Liver (tissue), 8 donors: ENCODE measurements at regions not wholly inside any gene's neighbourhood (a gene's known extent, or its start where the extent isn't known, plus 50 kb on each side); places are given as distances from the start of the nearest gene placed in this dataset.

ENCODE experiments used
- DNase-seq: peaks from one replicate; pipeline ENCODE4 v3.0.0-alpha.2; 2017; ENCODE audit warnings: low spot score
- H3K27ac ChIP-seq, 2 donors: one replicate each; pipeline ENCODE4 v1.7.0; 2013; ENCODE audit warnings: inconsistent platforms in 2 of 2, low read length in 2 of 2, control low read depth in 1 of 2, low read depth in 1 of 2, mild to moderate bottlenecking in 1 of 2
- H3K27me3 ChIP-seq, 4 donors: one replicate each; pipeline versions ENCODE4 v1.6.1 to v1.7.0; 2013; ENCODE audit warnings: low read length in 3 of 4, inconsistent platforms in 1 of 4, mild to moderate bottlenecking in 1 of 4, moderate library complexity in 1 of 4; ENCODE audit not compliant: control insufficient read depth in 4 of 4, insufficient read depth in 4 of 4
- H3K36me3 ChIP-seq, 4 donors: one replicate each; pipeline versions ENCODE4 v1.6.1 to v1.7.0; 2013; ENCODE audit warnings: low read length in 3 of 4, mild to moderate bottlenecking in 3 of 4, low read depth in 1 of 4, moderate library complexity in 1 of 4; ENCODE audit not compliant: control insufficient read depth in 4 of 4, insufficient read depth in 3 of 4
- H3K4me1 ChIP-seq, 4 donors: one replicate each; pipeline versions ENCODE4 v1.6.1 to v1.7.0; 2013; ENCODE audit warnings: low read length in 3 of 4, mild to moderate bottlenecking in 3 of 4, moderate library complexity in 1 of 4; ENCODE audit not compliant: control insufficient read depth in 4 of 4, insufficient read depth in 4 of 4
- H3K4me3 ChIP-seq, 3 donors: one replicate each; pipeline versions ENCODE4 v1.6.1 to v1.7.0; 2013; ENCODE audit warnings: low read length in 3 of 3, control low read depth in 1 of 3, low read depth in 1 of 3, mild to moderate bottlenecking in 1 of 3
- H3K9ac ChIP-seq, 2 donors: one replicate each; pipeline ENCODE4 v1.7.0; 2013; ENCODE audit warnings: low read length in 2 of 2, mild to moderate bottlenecking in 2 of 2, moderate library complexity in 2 of 2, control low read depth in 1 of 2, low read depth in 1 of 2
- H3K9me3 ChIP-seq, 4 donors: one replicate each; pipeline versions ENCODE4 v1.6.1 to v1.7.0; 2013; ENCODE audit warnings: low read length in 3 of 4; ENCODE audit not compliant: control insufficient read depth in 4 of 4
- EGR1 ChIP-seq, 2 donors: IDR thresholded peaks; 2 replicates each; pipeline ENCODE4 v1.6.1; 2016 to 2018; ENCODE audit warnings: antibody characterized with exemption in 2 of 2, low read depth in 2 of 2
- FOXA1 ChIP-seq: IDR thresholded peaks from 2 replicates; pipeline ENCODE4 v1.6.1; 2016; ENCODE audit warnings: antibody characterized with exemption
- FOXA2 ChIP-seq: IDR thresholded peaks from 2 replicates; pipeline ENCODE4 v1.6.1; 2016; ENCODE audit warnings: antibody characterized with exemption
- GABPA ChIP-seq, 2 donors: IDR thresholded peaks in 1 of 2; conservative IDR thresholded peaks in 1 of 2; 2 replicates each; pipeline ENCODE4 v1.6.1; 2016; ENCODE audit warnings: antibody characterized with exemption in 2 of 2, mild to moderate bottlenecking in 1 of 2, moderate library complexity in 1 of 2
- HNF4A ChIP-seq, 2 donors: conservative IDR thresholded peaks; 2 replicates each; pipeline ENCODE4 v1.6.1; 2016; ENCODE audit warnings: antibody characterized with exemption in 2 of 2, mild to moderate bottlenecking in 2 of 2
- HNF4G ChIP-seq: IDR thresholded peaks from 2 replicates; pipeline ENCODE4 v1.6.1; 2016; ENCODE audit warnings: antibody characterized with exemption
- NR2F2 ChIP-seq: IDR thresholded peaks from 2 replicates; pipeline ENCODE4 v1.6.1; 2016; ENCODE audit warnings: antibody characterized with exemption
- RAD21 ChIP-seq, 2 donors: IDR thresholded peaks; 2 replicates each; pipeline ENCODE4 v1.6.1; 2016; ENCODE audit warnings: antibody characterized with exemption in 2 of 2, mild to moderate bottlenecking in 2 of 2
- TAF1 ChIP-seq: conservative IDR thresholded peaks from 2 replicates; pipeline ENCODE4 v1.6.1; 2016; ENCODE audit warnings: antibody characterized with exemption, mild to moderate bottlenecking
- YY1 ChIP-seq: IDR thresholded peaks from 2 replicates; pipeline ENCODE4 v1.6.1; 2016; ENCODE audit warnings: antibody characterized with exemption, mild to moderate bottlenecking
- WGBS: extraction: QIAGEN DNeasy Blood & Tissue Kit; methylation state at CpG from one replicate; pipeline ENCODE4 v1.1.7; 2013; 5-methylcytosine and 5-hydroxymethylcytosine counted together
- TF ChIP-seq, protein P1 (sequence below): IDR thresholded peaks from 2 replicates; pipeline ENCODE4 v1.6.1; 2016; ENCODE audit warnings: antibody characterized with exemption
- TF ChIP-seq, protein P2 (sequence below): IDR thresholded peaks from 2 replicates; pipeline ENCODE4 v1.6.1; 2016; ENCODE audit warnings: antibody characterized with exemption
- TF ChIP-seq, protein P3 (sequence below): fragments of 150-350 bp; IDR thresholded peaks from 2 replicates; pipeline ENCODE4 v1.5.1; 2017; ENCODE audit warnings: improper control_type of control experiment, low read depth, low read length; ENCODE audit not compliant: missing input control
- donor health status: healthy.
- donor health status: healthy.
- donor health status: healthy.
- donor health status: healthy.
- donor health status: healthy.

DNA sequence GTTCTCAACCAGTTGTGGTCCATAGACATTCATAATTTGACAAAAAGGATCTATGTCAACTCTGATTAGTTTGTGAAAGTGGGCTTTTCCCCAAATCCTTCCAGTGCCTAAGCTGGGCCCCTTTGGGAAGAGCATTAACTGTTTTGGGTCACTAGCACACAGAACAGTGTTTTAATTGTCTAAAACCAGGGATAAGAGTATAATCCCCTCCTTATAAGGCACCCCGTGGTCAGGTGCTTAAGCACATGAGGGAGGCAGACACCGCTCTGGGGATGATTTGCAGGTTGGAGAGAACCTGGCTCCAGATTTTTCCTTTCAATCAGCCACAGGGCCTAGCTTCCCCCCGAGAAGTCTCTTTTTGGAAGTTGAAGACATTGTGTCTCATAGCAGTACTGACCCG is 53.6 kb upstream of the RFX8 start:
- no peak overlapping the region for H3K9ac ChIP-seq
- WGBS = 94% methylated on average over 4 of the region's 4 CpGs
- no peak overlapping the region for H3K27ac ChIP-seq
- no peak for DNase-seq
- no peaks in the 10 kb centered on the region for H3K9me3 ChIP-seq
- no peaks in the 10 kb centered on the region for H3K27me3 ChIP-seq
- H3K36me3 ChIP-seq = no peaks in the 10 kb centered on the region
- TF ChIP-seq FOXA2 (no peak), RAD21 (IDR thresholded peaks at IDR 0.05) (no peak), HNF4G (no peak), YY1 (no peak), GABPA (IDR thresholded peaks at IDR 0.05 in 1 of 2, conservative IDR thresholded peaks at IDR 0.05 in 1 of 2) (no peak)
- TF ChIP-seq, protein P1, sequence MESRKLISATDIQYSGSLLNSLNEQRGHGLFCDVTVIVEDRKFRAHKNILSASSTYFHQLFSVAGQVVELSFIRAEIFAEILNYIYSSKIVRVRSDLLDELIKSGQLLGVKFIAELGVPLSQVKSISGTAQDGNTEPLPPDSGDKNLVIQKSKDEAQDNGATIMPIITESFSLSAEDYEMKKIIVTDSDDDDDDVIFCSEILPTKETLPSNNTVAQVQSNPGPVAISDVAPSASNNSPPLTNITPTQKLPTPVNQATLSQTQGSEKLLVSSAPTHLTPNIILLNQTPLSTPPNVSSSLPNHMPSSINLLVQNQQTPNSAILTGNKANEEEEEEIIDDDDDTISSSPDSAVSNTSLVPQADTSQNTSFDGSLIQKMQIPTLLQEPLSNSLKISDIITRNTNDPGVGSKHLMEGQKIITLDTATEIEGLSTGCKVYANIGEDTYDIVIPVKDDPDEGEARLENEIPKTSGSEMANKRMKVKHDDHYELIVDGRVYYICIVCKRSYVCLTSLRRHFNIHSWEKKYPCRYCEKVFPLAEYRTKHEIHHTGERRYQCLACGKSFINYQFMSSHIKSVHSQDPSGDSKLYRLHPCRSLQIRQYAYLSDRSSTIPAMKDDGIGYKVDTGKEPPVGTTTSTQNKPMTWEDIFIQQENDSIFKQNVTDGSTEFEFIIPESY = no peak
- H3K4me1 ChIP-seq = no peaks in the 10 kb centered on the region
- no peak overlapping the region for H3K4me3 ChIP-seq

DNA sequence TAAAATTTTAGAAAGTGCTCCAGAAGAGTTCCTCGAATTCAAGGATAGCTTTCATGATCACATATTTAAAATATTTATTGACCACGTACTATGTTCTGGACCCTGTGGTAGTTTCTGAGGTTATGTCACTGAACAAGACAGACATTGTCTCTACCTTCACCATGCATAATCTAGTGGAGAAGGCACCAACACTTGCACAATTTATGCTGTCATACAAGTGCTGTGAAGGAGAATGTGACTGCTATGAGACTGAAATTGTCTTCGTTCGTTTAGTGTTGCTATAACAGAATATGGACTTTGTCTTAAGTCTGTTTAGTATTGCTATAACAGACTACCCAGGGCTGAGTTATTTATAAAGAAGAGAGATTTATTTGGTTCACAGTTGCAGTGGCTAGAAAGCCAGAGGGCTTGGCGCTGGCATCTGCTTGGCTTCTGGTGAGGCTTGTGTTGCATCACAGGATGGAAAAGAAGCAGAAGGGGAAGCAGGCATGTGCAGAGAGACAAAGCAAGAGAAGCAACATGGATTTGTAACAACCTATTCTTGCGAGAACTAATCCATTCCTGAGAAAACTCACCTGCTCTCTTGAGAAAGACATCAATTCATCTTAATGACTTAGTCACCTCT is 50.0 kb upstream of the RFX8 start:
- no peak overlapping the region for H3K27ac ChIP-seq
- no peak for DNase-seq
- no peaks in the 10 kb centered on the region for H3K9me3 ChIP-seq
- no peaks in the 10 kb centered on the region for H3K4me1 ChIP-seq
- H3K4me3 ChIP-seq = no peak overlapping the region
- H3K36me3 ChIP-seq = no peaks in the 10 kb centered on the region
- no peak overlapping the region for H3K9ac ChIP-seq
- 82% methylated on average over 6 of the region's 6 CpGs for WGBS
- TF ChIP-seq, protein P2, sequence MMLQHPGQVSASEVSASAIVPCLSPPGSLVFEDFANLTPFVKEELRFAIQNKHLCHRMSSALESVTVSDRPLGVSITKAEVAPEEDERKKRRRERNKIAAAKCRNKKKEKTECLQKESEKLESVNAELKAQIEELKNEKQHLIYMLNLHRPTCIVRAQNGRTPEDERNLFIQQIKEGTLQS = no peak
- TF ChIP-seq TAF1 = no peak
- no peak for TF ChIP-seq GABPA (IDR thresholded peaks at IDR 0.05 in 1 of 2, conservative IDR thresholded peaks at IDR 0.05 in 1 of 2)
- no peak for TF ChIP-seq FOXA1
- TF ChIP-seq RAD21 (IDR thresholded peaks at IDR 0.05) = no peak
- no peak for TF ChIP-seq HNF4G
- TF ChIP-seq NR2F2 = no peak
- TF ChIP-seq YY1 = no peak
- TF ChIP-seq HNF4A (conservative IDR thresholded peaks at IDR 0.05) = no peak
- TF ChIP-seq, protein P3, sequence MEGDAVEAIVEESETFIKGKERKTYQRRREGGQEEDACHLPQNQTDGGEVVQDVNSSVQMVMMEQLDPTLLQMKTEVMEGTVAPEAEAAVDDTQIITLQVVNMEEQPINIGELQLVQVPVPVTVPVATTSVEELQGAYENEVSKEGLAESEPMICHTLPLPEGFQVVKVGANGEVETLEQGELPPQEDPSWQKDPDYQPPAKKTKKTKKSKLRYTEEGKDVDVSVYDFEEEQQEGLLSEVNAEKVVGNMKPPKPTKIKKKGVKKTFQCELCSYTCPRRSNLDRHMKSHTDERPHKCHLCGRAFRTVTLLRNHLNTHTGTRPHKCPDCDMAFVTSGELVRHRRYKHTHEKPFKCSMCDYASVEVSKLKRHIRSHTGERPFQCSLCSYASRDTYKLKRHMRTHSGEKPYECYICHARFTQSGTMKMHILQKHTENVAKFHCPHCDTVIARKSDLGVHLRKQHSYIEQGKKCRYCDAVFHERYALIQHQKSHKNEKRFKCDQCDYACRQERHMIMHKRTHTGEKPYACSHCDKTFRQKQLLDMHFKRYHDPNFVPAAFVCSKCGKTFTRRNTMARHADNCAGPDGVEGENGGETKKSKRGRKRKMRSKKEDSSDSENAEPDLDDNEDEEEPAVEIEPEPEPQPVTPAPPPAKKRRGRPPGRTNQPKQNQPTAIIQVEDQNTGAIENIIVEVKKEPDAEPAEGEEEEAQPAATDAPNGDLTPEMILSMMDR = no peak
- no peak for TF ChIP-seq EGR1 (IDR thresholded peaks at IDR 0.05; ENCODE audit: low read depth in 2 of 2)
- no peaks in the 10 kb centered on the region for H3K27me3 ChIP-seq
